Rectal smooth muscle tissue (tissue), 1 donor: ENCODE measurements at regions not wholly inside any gene's neighbourhood (a gene's known extent, or its start where the extent isn't known, plus 50 kb on each side); places are given as distances from the start of the nearest gene placed in this dataset.

Source experiments
- H3K27ac ChIP-seq: one replicate; pipeline ENCODE4 v1.7.0; 2013; ENCODE audit warnings: low read depth, low read length, inconsistent platforms
- H3K27me3 ChIP-seq: one replicate; pipeline ENCODE4 v1.7.0; 2013; ENCODE audit warnings: low read length; ENCODE audit not compliant: control insufficient read depth, insufficient read depth
- H3K36me3 ChIP-seq: one replicate; pipeline ENCODE4 v1.7.0; 2013; ENCODE audit warnings: low read length; ENCODE audit not compliant: control insufficient read depth, insufficient read depth
- H3K4me1 ChIP-seq: one replicate; pipeline ENCODE4 v1.7.0; 2013; ENCODE audit warnings: low read length; ENCODE audit not compliant: control insufficient read depth, insufficient read depth
- H3K4me3 ChIP-seq: one replicate; pipeline ENCODE4 v1.7.0; 2013; ENCODE audit warnings: low read length
- H3K9ac ChIP-seq: one replicate; pipeline ENCODE4 v1.7.0; 2013; ENCODE audit warnings: low read length

- Histone ChIP-seq H3K9ac (no peak overlapping the region), H3K4me3 (no peak overlapping the region), H3K27me3 (no peaks in the 10 kb centered on the region), H3K27ac (no peak overlapping the region), H3K4me1 (no peaks in the 10 kb centered on the region), H3K36me3 (no peaks in the 10 kb centered on the region)
Observed at GRCh38 chr4:54359919-54360650, 131.0 kb downstream of the PDGFRA start.

DNA sequence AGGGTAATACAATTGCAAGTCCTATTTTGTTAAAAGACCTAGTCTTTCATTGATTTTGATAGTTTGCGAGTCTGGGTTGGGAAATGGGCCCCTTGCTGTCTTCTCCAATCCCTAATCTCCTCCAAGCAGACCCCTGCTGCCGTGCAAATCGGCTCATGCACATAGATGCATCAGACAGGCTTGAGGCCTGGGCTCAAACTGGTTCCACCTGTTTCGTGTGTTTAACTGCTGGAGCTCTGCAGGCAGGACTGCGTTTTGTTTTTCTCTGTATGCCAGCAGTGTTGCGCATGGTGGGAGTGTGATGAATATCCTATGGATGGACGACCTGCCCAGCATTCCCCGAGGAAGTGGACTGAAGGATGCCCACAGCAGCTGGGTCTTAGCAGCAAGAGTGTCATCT lies 133.9 kb downstream of the PDGFRA start:
- Histone ChIP-seq H3K9ac (no peak overlapping the region), H3K4me3 (no peak overlapping the region), H3K27me3 (no peaks in the 10 kb centered on the region), H3K4me1 (peaks cover under 1% of the 10 kb centered on the region), H3K36me3 (no peaks in the 10 kb centered on the region), H3K27ac (no peak overlapping the region)

- H3K9ac ChIP-seq = no peak overlapping the region
- H3K4me3 ChIP-seq = no peak overlapping the region
- H3K27ac ChIP-seq = no peak overlapping the region
- no peaks in the 10 kb centered on the region for H3K27me3 ChIP-seq
- H3K36me3 ChIP-seq = no peaks in the 10 kb centered on the region
- H3K4me1 ChIP-seq = peaks cover 9% of the 10 kb centered on the region
Observed at GRCh38 chr4:54365691-54366090, 136.6 kb downstream of the PDGFRA start.

DNA sequence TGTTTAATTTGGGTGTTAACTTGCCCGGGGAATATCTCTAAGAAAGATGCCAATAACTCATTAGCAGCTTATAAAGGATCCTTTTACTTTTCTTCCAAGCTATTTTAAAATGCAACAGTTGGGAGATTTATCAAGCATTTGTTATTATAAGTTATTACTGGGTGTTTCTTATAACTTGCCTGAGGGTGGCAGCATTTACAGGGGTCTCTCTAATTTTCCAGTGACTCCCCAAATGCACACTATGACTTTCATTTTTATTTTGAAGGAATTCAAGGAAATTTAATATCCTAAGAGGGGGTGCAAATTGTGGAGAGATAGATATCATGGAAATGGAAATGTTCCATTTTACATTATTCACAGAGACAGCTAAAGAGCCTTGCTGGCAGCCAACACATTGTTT lies 138.0 kb downstream of the PDGFRA start:
- Histone ChIP-seq H3K4me3 (no peak overlapping the region), H3K4me1 (peaks cover 9% of the 10 kb centered on the region), H3K27me3 (no peaks in the 10 kb centered on the region), H3K9ac (no peak overlapping the region), H3K27ac (no peak overlapping the region), H3K36me3 (no peaks in the 10 kb centered on the region)

DNA sequence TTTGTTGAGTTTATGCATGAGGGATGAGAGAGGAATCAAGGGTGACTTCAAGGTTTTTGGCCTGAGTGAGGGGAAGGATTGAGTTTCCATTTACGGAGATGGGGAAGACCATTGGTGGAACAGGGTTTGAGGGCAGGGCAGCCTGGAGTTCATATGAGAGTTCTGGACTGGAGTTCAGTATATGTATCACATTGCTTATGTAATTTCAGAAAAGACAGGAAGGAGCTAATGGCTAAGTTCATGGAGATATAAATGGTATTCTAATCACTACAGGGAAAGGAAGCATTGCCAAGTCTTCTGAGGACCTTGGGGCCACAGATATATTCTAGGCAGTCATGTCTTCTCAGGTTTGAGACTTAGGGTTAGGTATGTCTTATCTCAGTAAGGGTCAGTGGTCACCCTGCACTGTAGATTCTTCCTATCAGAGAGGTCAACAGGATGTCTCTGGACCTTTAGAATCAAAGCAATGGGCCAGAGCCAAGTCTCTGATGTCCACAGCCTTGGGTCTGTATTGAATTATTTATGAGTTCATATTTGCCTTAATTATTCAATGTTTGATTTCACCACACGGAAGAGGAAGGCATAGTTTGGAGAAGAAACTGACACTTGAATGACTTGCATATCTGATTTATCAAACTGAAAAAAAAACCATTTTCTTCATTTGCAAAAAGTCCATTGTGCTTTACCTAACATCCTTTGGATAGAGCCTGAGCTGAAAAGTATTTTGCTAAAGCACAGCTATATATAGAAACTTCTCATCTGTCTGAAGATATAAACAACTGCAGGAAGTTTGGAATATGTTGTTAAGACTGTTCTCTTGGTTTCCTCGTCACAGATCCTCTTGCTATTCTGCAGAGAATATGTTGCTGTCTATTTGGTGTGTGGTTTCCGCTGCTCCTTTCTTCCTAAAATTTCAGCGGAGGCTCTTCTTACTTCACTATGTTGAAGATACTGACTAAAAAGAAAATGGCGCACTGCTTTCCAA lies 139.5 kb downstream of the PDGFRA start:
- Histone ChIP-seq H3K27ac (peak overlapping the region; percentile 8), H3K4me3 (no peak overlapping the region), H3K4me1 (peaks cover 9% of the 10 kb centered on the region), H3K9ac (no peak overlapping the region), H3K36me3 (no peaks in the 10 kb centered on the region), H3K27me3 (no peaks in the 10 kb centered on the region)

DNA sequence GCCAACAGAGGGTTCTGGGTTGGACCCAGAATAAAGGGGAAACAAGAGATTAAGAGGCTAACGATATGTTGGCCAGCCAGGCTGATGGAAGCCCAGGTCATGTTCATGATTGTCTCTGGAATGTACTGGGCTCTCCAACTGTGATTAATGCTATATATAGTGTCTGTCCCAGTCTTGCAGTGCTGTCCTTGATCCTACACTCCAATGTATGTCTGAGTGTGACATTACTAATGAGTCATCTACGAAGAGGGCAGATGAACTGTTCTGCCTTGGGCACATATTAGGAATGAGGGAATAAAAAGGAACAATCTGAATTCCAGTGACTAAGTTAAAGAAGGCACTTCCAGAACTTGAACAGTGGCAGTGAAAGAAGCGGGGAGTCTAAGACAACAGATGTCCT lies 142.1 kb downstream of the PDGFRA start:
- Histone ChIP-seq H3K9ac (no peak overlapping the region), H3K27ac (no peak overlapping the region), H3K36me3 (no peaks in the 10 kb centered on the region), H3K4me1 (peaks cover 9% of the 10 kb centered on the region), H3K27me3 (no peaks in the 10 kb centered on the region), H3K4me3 (no peak overlapping the region)

DNA sequence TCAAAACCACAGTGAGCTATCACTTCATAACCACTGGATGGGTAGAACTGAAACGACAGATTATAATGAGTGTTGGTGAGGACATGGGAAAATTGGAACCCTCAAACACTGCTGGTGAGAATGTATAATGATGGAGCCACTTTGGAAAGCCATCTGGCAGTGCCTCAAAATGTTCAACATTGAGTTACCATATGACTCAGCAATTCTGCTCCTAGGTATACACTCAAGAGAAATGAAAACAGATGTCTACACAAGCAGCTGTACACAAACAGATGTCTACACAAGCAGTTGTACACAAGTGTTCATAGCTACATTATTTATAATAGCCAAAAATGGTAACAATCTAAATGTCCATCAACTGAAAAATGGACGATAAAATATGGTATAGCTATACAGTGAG lies 143.9 kb downstream of the PDGFRA start:
- Histone ChIP-seq H3K9ac (no peak overlapping the region), H3K36me3 (no peaks in the 10 kb centered on the region), H3K4me1 (peaks cover 9% of the 10 kb centered on the region), H3K4me3 (no peak overlapping the region), H3K27me3 (no peaks in the 10 kb centered on the region), H3K27ac (no peak overlapping the region)

GRCh38 chr4:54373718-54374210 lies 144.7 kb downstream of the PDGFRA start:
- Histone ChIP-seq H3K27ac (no peak overlapping the region), H3K27me3 (no peaks in the 10 kb centered on the region), H3K9ac (no peak overlapping the region), H3K4me1 (peaks cover 2% of the 10 kb centered on the region), H3K36me3 (no peaks in the 10 kb centered on the region), H3K4me3 (no peak overlapping the region)

DNA sequence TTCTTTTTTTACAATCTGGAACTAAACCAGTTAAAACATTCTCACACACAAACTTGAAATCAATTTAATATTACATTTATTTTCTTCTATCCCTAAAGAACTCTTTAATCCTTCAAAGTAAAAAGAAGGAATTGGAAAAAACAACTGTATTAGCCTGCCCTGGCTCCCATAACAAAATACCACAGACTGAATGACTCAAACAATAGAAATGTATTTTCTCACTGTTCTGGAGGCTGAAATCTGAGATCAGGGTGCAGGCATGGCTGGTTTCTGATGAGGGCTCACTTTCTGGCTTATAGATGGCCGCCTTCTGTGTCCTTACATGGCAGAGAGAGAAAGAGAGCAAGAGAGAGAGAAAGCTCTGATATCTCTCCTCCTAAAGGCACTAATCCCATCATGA lies 149.4 kb downstream of the PDGFRA start:
- no peak overlapping the region for H3K4me3 ChIP-seq
- H3K27me3 ChIP-seq = no peaks in the 10 kb centered on the region
- no peak overlapping the region for H3K9ac ChIP-seq
- no peaks in the 10 kb centered on the region for H3K4me1 ChIP-seq
- no peaks in the 10 kb centered on the region for H3K36me3 ChIP-seq
- H3K27ac ChIP-seq = no peak overlapping the region

GRCh38 chr4:54384152-54384551 lies 155.1 kb downstream of the PDGFRA start:
- Histone ChIP-seq H3K9ac (no peak overlapping the region), H3K27ac (no peak overlapping the region), H3K4me1 (no peaks in the 10 kb centered on the region), H3K27me3 (no peaks in the 10 kb centered on the region), H3K36me3 (no peaks in the 10 kb centered on the region), H3K4me3 (no peak overlapping the region)

GRCh38 chr4:54384563-54384962 lies 155.5 kb downstream of the PDGFRA start:
- Histone ChIP-seq H3K27ac (no peak overlapping the region), H3K4me3 (no peak overlapping the region), H3K4me1 (no peaks in the 10 kb centered on the region), H3K36me3 (no peaks in the 10 kb centered on the region), H3K27me3 (no peaks in the 10 kb centered on the region), H3K9ac (no peak overlapping the region)

DNA sequence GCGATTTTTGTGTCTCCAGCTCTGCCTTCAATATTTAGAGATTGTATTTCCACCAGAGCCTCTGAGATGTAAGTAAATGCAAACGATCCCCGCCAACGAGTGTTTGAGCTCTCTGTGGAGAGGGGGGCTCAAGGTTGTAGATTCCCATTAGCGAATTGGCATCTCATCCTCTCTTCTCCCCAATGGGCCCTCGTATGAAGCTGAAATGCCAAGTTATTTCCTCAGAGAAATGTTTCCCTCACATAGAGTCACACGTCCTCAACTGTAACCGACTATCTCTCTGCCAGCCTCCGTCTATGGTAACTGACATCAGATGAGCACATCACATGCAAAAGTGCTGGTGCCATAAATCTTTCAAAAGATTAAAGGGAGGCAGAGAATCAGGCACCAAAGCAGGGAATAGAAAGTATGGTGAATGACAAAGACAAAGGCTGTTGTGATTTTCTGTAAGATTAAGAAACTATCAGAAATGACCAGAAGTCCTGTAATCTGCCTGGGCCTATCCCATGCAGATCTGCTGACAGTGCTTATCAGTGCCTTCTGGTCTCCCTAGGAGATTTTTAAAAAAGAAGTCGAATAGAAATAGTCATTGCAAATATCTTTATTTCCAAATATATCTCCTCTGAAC lies 157.1 kb downstream of the PDGFRA start:
- H3K27ac ChIP-seq = no peak overlapping the region
- H3K4me1 ChIP-seq = no peaks in the 10 kb centered on the region
- no peak overlapping the region for H3K4me3 ChIP-seq
- H3K9ac ChIP-seq = no peak overlapping the region
- H3K36me3 ChIP-seq = no peaks in the 10 kb centered on the region
- no peaks in the 10 kb centered on the region for H3K27me3 ChIP-seq
